ENCODE measurements at regions not wholly inside any gene's neighbourhood (a gene's known extent, or its start where the extent isn't known, plus 50 kb on each side); places are given as distances from the start of the nearest gene placed in this dataset.

GRCh38 chr1:76759171-76759860 is 108.0 kb upstream of the ST6GALNAC5 start:
- no peak for FAIRE-seq

More at GRCh38 chr1:76759171-76759860, 108.0 kb upstream of the ST6GALNAC5 start:
- Histone ChIP-seq H3K79me2 (ENCODE audit: control insufficient read depth, insufficient read depth, low read length) (no peaks in the 10 kb centered on the region), H3K4me1 (ENCODE audit: control insufficient read depth, extremely low read depth, insufficient read depth, low read length) (no peaks in the 10 kb centered on the region), H3K4me2 (ENCODE audit: insufficient read depth, low read length) (no peak overlapping the region), H3K4me3 (replicated peaks in 1 of 3; ENCODE audit: insufficient read depth in 1 of 3, low read depth in 1 of 3, low read length in 3 of 3) (no peak overlapping the region), H3K27me3 (ENCODE audit: control insufficient read depth in 2 of 2, insufficient read depth in 2 of 2, low read length in 2 of 2) (peaks cover 6 to 8% of the 10 kb centered on the region in 2 experiments), H3K9me3 (replicated peaks; ENCODE audit: control insufficient read depth, insufficient read depth, low read length) (no peaks in the 10 kb centered on the region), H2AFZ (ENCODE audit: low read depth, low read length) (no peak overlapping the region), H3K9ac (replicated peaks; ENCODE audit: extremely low read depth, insufficient read depth, low read length) (no peak overlapping the region), H4K20me1 (replicated peaks; ENCODE audit: control insufficient read depth, extremely low read depth, insufficient read depth, low read length) (no peaks in the 10 kb centered on the region), H3K9me1 (replicated peaks; ENCODE audit: control insufficient read depth, extremely low read depth, insufficient read depth, low read length) (no peaks in the 10 kb centered on the region), H3K27ac (ENCODE audit: insufficient read depth, low read depth, low read length) (no peak overlapping the region), H3K36me3 (ENCODE audit: control insufficient read depth in 2 of 2, extremely low read depth in 1 of 2, insufficient read depth in 2 of 2, low read length in 2 of 2) (no peaks in the 10 kb centered on the region)
- dilution Hi-C loops (cut with MboI; ENCODE audit: extremely low pct_ligation_motif_present, low sequenced_read_pairs), result no loop called here
- no peak for DNase-seq (ENCODE audit: low read depth, low spot score)
- ChIA-PET CTCF (no interaction called here), POLR2A (no interaction called here)
- TF ChIP-seq CTCF (IDR thresholded peaks at IDR 0.05; ENCODE audit: extremely low read depth in 1 of 2, insufficient read depth in 1 of 2, low read depth in 1 of 2, low read length in 2 of 2), result no peak
- no peak for TF ChIP-seq MAX (IDR thresholded peaks at IDR 0.05; ENCODE audit: insufficient read depth, insufficient read length)
- no peak for TF ChIP-seq POLR2A (IDR thresholded peaks at IDR 0.05; ENCODE audit: low read depth, low read length)
- no peak for TF ChIP-seq POLR2AphosphoS5 (IDR thresholded peaks at IDR 0.05; ENCODE audit: insufficient read depth, low read depth, low read length)
- no peak for TF ChIP-seq EZH2 (IDR thresholded peaks at IDR 0.05; ENCODE audit: borderline replicate concordance, low read depth, low read length, severe bottlenecking)
- no peak for TF ChIP-seq MYC (IDR thresholded peaks at IDR 0.05; ENCODE audit: low read depth, low read length)
- no peak for TF ChIP-seq FOS (IDR thresholded peaks at IDR 0.05; ENCODE audit: borderline replicate concordance, insufficient read depth, low read length)
- no peak for TF ChIP-seq JUN (IDR thresholded peaks at IDR 0.05; ENCODE audit: borderline replicate concordance, insufficient read depth, insufficient read length, low read depth)
- no peak for TF ChIP-seq GATA2 (IDR thresholded peaks at IDR 0.05; ENCODE audit: insufficient read depth, insufficient read length, low read depth, low read length)
- intact Hi-C loops (cut with micrococcal nuclease), result no loop called here
- no TSS peak for BruUV-seq (replicated peaks)
